ENCODE measurements at regions not wholly inside any gene's neighbourhood (a gene's known extent, or its start where the extent isn't known, plus 50 kb on each side); places are given as distances from the start of the nearest gene placed in this dataset.

DNA sequence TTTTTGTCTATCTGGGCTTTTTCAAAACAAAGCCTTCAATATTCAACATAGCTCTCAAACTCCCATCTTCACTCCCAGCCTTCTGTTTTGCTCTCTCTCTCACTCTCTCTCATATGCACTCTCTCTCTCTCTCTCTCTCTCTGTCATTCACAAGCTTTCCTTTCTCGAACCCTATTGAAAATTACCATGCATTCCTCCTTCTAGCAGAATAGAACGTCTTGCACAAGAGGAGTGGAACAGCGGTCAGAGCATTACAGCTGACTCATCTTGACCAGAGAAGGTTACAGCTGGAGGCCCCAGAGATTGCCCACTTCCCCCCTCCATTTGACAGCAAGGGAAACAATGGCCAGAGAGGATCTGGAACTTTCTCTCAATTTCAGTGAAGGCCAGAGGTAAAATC, 51.0 kb upstream of the LIFR start:
- ATAC-seq (peak; percentile 71), DNase-seq (no peak)
- peak overlapping the region in 1 of 2 donors; percentile 8 for H3K27ac ChIP-seq
- no peak overlapping the region for H3K4me3 ChIP-seq
- intact Hi-C loops (cut with DNase I) = no loop called here
- TF ChIP-seq CTCF (IDR thresholded peaks at IDR 0.05) = no peak
- no peaks in the 10 kb centered on the region for H3K9me3 ChIP-seq
- peaks cover 0 to 11% of the 10 kb centered on the region in 2 donors for H3K4me1 ChIP-seq
- no peaks in the 10 kb centered on the region for H3K27me3 ChIP-seq
- no peaks in the 10 kb centered on the region for H3K36me3 ChIP-seq

DNA sequence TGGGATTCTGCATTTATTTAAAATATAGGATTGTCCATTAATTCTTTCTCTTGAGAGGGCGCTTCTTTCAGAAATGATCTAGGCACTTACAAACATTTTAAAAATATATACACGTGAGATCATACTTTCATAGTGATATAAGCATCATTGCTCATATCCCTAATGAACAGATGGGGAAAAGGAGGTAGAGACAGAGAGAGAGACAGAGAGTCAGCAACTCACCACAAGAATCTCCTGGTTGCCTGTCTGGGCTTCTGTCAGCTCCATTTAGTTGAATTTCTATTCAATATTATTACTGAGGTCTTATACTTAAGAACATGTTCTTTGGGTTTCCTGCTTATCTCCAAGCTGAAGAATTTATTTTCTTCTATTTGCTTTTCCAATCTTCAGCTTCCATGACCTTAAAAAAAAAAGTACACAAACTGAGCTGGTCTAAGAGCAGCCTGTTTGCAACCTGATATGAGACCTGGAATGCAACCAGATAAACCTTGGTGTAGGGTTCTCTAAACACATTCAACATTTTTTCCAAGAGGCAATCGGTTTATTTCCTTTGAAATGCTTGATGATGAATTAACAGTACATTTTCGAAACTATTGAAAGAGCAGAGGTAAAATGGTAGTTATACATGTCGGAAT, 51.6 kb upstream of the LIFR start:
- Histone ChIP-seq H3K9me3 (no peaks in the 10 kb centered on the region), H3K36me3 (no peaks in the 10 kb centered on the region), H3K4me3 (no peak overlapping the region), H3K27me3 (no peaks in the 10 kb centered on the region), H3K27ac (peak overlapping the region in 1 of 2 donors; percentile 22), H3K4me1 (peaks cover 0 to 11% of the 10 kb centered on the region in 2 donors)
- DNase-seq (peak in 1 of 4 donors; percentile 30), ATAC-seq (peak; percentile 87)
- no peak for TF ChIP-seq CTCF (IDR thresholded peaks at IDR 0.05)
- intact Hi-C loops (cut with DNase I) = no loop called here

DNA sequence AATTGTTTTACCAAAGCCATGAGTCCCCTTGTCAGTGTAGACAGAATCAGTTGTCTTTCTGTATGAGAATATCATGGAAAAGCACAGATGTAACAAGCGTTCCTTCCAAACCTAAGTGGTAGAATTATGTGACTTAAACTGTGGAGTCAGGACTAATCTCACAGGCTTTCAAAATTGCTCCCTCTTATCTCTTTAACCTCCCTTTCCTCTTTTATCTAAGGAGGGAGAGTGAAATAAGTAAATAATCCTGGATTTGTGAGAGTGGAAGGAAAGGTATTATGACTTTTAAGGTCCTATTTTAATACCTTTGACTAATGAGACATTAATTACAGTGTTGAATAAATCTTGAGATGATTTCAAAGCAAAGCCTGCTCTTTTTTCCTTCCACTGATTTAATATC, 52.4 kb upstream of the LIFR start:
- no peaks in the 10 kb centered on the region for H3K9me3 ChIP-seq
- peaks cover 3 to 11% of the 10 kb centered on the region in 2 donors for H3K4me1 ChIP-seq
- intact Hi-C loops (cut with DNase I) = no loop called here
- no peaks in the 10 kb centered on the region for H3K36me3 ChIP-seq
- H3K4me3 ChIP-seq = no peak overlapping the region
- peak overlapping the region in 1 of 2 donors; percentile 22 for H3K27ac ChIP-seq
- H3K27me3 ChIP-seq = no peaks in the 10 kb centered on the region
- ATAC-seq (peak; percentile 26), DNase-seq (no peak)
- no peak for TF ChIP-seq CTCF (IDR thresholded peaks at IDR 0.05)

DNA sequence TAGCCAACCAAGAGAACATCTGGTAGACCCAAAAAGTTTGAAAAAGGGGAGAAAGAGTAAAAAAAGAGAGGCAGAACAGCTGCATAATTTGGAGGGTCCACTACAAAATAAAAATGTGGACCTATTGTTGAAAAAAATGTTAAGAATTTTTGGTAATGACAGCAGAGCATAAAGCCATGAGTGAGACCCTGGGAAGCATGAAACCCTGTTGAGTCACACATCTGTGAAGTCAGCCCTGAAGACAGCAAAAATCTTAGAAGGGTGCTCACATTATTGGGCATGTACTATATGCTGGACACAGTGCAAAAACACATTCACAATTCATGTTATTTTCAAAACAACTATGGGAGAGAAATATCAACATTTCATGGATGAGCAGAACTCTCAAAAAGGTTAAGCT, 56.4 kb upstream of the LIFR start:
- Histone ChIP-seq H3K27me3 (no peaks in the 10 kb centered on the region), H3K36me3 (no peaks in the 10 kb centered on the region), H3K27ac (no peak overlapping the region), H3K4me3 (no peak overlapping the region), H3K4me1 (peaks cover 5 to 12% of the 10 kb centered on the region in 2 donors), H3K9me3 (no peaks in the 10 kb centered on the region)
- TF ChIP-seq CTCF (IDR thresholded peaks at IDR 0.05) = no peak
- no peak for DNase-seq
- intact Hi-C loops (cut with DNase I) = no loop called here
- no peak for ATAC-seq

- intact Hi-C loops (cut with DNase I) = no loop called here
- DNase-seq (no peak), ATAC-seq (no peak)
- Histone ChIP-seq H3K36me3 (no peaks in the 10 kb centered on the region), H3K9me3 (peaks cover 2 to 4% of the 10 kb centered on the region in 2 donors), H3K27ac (peak overlapping the region in 1 of 2 donors; percentile 2), H3K4me3 (no peak overlapping the region), H3K27me3 (no peaks in the 10 kb centered on the region), H3K4me1 (peaks cover 5 to 12% of the 10 kb centered on the region in 2 donors)
- no peak for TF ChIP-seq CTCF (IDR thresholded peaks at IDR 0.05)
Measured at GRCh38 chr5:38613490-38613889, 57.0 kb upstream of the LIFR start.
